ENCODE measurements at regions not wholly inside any gene's neighbourhood (a gene's known extent, or its start where the extent isn't known, plus 50 kb on each side); places are given as distances from the start of the nearest gene placed in this dataset.
"Not testable (repeated sequence)": the region's sequence is repeated elsewhere in the genome, so short reads cannot be mapped to it uniquely, and the experiment has no call there.

- no peak for DNase-seq (ENCODE audit: low spot score)
These were observed 403.6 kb downstream of the UTRN start for GRCh38 chr6:144688713-144689112.

- DNase-seq (ENCODE audit: low spot score), result no peak
These were observed 404.4 kb downstream of the UTRN start for GRCh38 chr6:144689503-144690040.

- no peak for DNase-seq (ENCODE audit: low spot score)
These were observed 405.0 kb downstream of the UTRN start for GRCh38 chr6:144690133-144690532.

GRCh38 chr6:144690666-144691065 is 405.5 kb downstream of the UTRN start:
- DNase-seq (ENCODE audit: low spot score), result no peak

GRCh38 chr6:144692050-144692449 is 406.9 kb downstream of the UTRN start:
- not testable (repeated sequence) for DNase-seq (ENCODE audit: low spot score)

GRCh38 chr6:144695858-144696533 is 410.9 kb downstream of the UTRN start:
- no peak for DNase-seq (ENCODE audit: low spot score)

GRCh38 chr6:144696610-144697368 is 411.7 kb downstream of the UTRN start:
- no peak for DNase-seq (ENCODE audit: low spot score)

- DNase-seq (ENCODE audit: low spot score), result no peak
These were observed 412.2 kb downstream of the UTRN start for GRCh38 chr6:144697369-144697760.

GRCh38 chr6:144697801-144698200 is 412.7 kb downstream of the UTRN start:
- DNase-seq (ENCODE audit: low spot score), result no peak

GRCh38 chr6:144702781-144703180 is 417.6 kb downstream of the UTRN start:
- no peak for DNase-seq (ENCODE audit: low spot score)

- no peak for DNase-seq (ENCODE audit: low spot score)
These were observed 425.1 kb downstream of the UTRN start for GRCh38 chr6:144710207-144710606.

GRCh38 chr6:144711661-144712060 is 426.5 kb downstream of the UTRN start:
- no peak for DNase-seq (ENCODE audit: low spot score)

- no peak for DNase-seq (ENCODE audit: low spot score)
These were observed 427.4 kb downstream of the UTRN start for GRCh38 chr6:144712541-144712940.

- DNase-seq (ENCODE audit: low spot score), result no peak
These were observed 429.0 kb downstream of the UTRN start for GRCh38 chr6:144714021-144714712.

- no peak for DNase-seq (ENCODE audit: low spot score)
These were observed 430.2 kb downstream of the UTRN start for GRCh38 chr6:144715344-144715743.

GRCh38 chr6:144718431-144718830 is 433.3 kb downstream of the UTRN start:
- DNase-seq (ENCODE audit: low spot score), result no peak

- no peak for DNase-seq (ENCODE audit: low spot score)
These were observed 436.1 kb downstream of the UTRN start for GRCh38 chr6:144721232-144721631.

GRCh38 chr6:144722154-144722737 is 437.1 kb downstream of the UTRN start:
- no peak for DNase-seq (ENCODE audit: low spot score)

GRCh38 chr6:144722925-144723324 is 437.8 kb downstream of the UTRN start:
- DNase-seq (ENCODE audit: low spot score), result no peak

- no peak for DNase-seq (ENCODE audit: low spot score)
These were observed 438.3 kb downstream of the UTRN start for GRCh38 chr6:144723431-144723830.

- no peak for DNase-seq (ENCODE audit: low spot score)
These were observed 439.7 kb downstream of the UTRN start for GRCh38 chr6:144724818-144725217.

GRCh38 chr6:144725736-144726522 is 440.8 kb downstream of the UTRN start:
- DNase-seq (ENCODE audit: low spot score), result no peak
